Glutamatergic neuron (in vitro differentiated cells): ENCODE measurements at regions not wholly inside any gene's neighbourhood (a gene's known extent, or its start where the extent isn't known, plus 50 kb on each side); places are given as distances from the start of the nearest gene placed in this dataset.

Experiments
- DNase-seq: peaks from one replicate; pipeline ENCODE4 v3.0.0; 2022
- H3K27ac Mint-ChIP-seq: one replicate; pipeline ENCODE4 v1.8.0; 2020; ENCODE audit warnings: mild to moderate bottlenecking, mixed read lengths, inconsistent platforms; ENCODE audit not compliant: unreplicated experiment
- H3K27me3 Mint-ChIP-seq: one replicate; pipeline ENCODE4 v1.8.0; 2020; ENCODE audit warnings: mild to moderate bottlenecking, moderate library complexity, mixed read lengths, inconsistent platforms; ENCODE audit not compliant: unreplicated experiment
- H3K36me3 Mint-ChIP-seq: one replicate; pipeline ENCODE4 v1.8.0; 2020; ENCODE audit warnings: mild to moderate bottlenecking, mixed read lengths, inconsistent platforms; ENCODE audit not compliant: unreplicated experiment
- H3K4me1 Mint-ChIP-seq: one replicate; pipeline ENCODE4 v1.8.0; 2020; ENCODE audit warnings: mild to moderate bottlenecking, low read depth, mixed read lengths, inconsistent platforms; ENCODE audit not compliant: unreplicated experiment
- H3K4me3 Mint-ChIP-seq: one replicate; pipeline ENCODE4 v1.8.0; 2020; ENCODE audit warnings: mild to moderate bottlenecking, mixed read lengths, inconsistent platforms; ENCODE audit not compliant: unreplicated experiment
- H3K9me3 Mint-ChIP-seq: one replicate; pipeline ENCODE4 v1.8.0; 2020; ENCODE audit warnings: mild to moderate bottlenecking, moderate library complexity, mixed read lengths, inconsistent platforms; ENCODE audit not compliant: unreplicated experiment
- CTCF ChIP-seq: fragments of 200-600 bp; sonication (generic); IDR thresholded peaks from one replicate; pipeline ENCODE4 v1.5.0; 2021; ENCODE audit not compliant: partially characterized antibody, unreplicated experiment

- DNase-seq: no peak
- Mint-ChIP-seq H3K9me3 (peaks cover 4% of the 10 kb centered on the region), H3K27ac (no peak overlapping the region), H3K4me3 (no peak overlapping the region), H3K27me3 (peaks cover 6% of the 10 kb centered on the region), H3K36me3 (no peaks in the 10 kb centered on the region), H3K4me1 (peaks cover 15% of the 10 kb centered on the region)
- no peak for TF ChIP-seq CTCF
These were observed 168.7 kb downstream of the C5orf15 start for GRCh38 chr5:133799571-133800237.

DNA sequence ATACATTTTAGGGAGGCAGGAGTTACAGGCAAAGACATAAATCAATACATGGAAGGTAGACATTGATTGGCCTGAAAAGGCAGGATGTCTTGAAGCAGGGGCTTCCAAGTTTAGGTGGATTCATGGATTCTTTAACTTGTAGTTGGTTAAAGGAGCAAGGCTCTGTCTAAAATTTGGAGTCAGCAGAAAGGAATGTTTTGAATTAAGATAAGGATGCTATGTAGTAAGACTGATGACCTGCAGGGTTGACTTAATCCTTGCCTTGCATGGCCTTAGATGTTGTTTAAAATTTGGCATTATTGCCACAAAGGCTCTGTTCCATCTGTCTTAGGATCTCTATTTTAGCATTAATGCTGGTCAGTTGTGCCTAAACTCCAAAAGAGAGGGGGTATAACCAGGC, 171.3 kb downstream of the C5orf15 start:
- Mint-ChIP-seq H3K9me3 (peaks cover 4% of the 10 kb centered on the region), H3K27ac (no peak overlapping the region), H3K4me3 (no peak overlapping the region), H3K27me3 (peaks cover 6% of the 10 kb centered on the region), H3K4me1 (peaks cover 22% of the 10 kb centered on the region), H3K36me3 (no peaks in the 10 kb centered on the region)
- no peak for DNase-seq
- no peak for TF ChIP-seq CTCF

GRCh38 chr5:133796186-133796585, 172.2 kb downstream of the C5orf15 start:
- Mint-ChIP-seq H3K4me3 (no peak overlapping the region), H3K27me3 (peaks cover 7% of the 10 kb centered on the region), H3K27ac (no peak overlapping the region), H3K9me3 (peaks cover 3% of the 10 kb centered on the region), H3K36me3 (no peaks in the 10 kb centered on the region), H3K4me1 (peaks cover 24% of the 10 kb centered on the region)
- TF ChIP-seq CTCF: no peak
- DNase-seq: no peak

DNA sequence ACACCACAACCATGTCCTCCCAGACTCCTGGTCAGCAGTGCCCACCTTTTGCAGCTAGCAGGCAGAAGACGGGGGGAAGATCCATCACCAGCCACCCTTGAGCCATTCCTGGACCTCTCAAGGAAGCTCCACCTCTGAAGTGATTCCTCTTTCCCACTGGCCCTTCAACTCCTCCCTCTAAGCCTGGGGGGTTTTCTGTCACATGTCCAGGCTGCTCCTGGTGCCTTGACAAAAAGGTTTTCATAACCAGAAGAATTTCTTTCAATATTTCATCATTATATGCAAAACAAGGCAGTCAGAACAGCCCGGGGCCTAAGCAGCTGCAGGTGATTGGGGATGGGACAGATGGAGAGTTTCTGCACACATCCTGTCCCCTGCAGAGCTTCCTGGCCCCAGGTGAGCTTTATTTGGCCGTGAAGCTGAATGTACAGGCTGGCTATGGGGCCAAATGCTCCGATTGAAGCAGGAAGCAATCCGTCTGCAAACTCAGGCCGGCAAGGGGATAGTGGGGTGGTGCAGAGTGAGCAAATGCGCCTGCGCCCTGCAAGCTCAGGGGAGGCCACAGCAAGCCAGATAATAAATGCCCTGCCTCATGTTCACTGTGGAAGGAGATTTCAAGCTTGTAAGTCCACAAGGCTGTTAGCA, 173.5 kb downstream of the C5orf15 start:
- Mint-ChIP-seq H3K4me3 (no peak overlapping the region), H3K4me1 (peaks cover 24% of the 10 kb centered on the region), H3K36me3 (no peaks in the 10 kb centered on the region), H3K9me3 (no peaks in the 10 kb centered on the region), H3K27me3 (peaks cover 4% of the 10 kb centered on the region), H3K27ac (no peak overlapping the region)
- no peak for TF ChIP-seq CTCF
- DNase-seq: no peak

DNA sequence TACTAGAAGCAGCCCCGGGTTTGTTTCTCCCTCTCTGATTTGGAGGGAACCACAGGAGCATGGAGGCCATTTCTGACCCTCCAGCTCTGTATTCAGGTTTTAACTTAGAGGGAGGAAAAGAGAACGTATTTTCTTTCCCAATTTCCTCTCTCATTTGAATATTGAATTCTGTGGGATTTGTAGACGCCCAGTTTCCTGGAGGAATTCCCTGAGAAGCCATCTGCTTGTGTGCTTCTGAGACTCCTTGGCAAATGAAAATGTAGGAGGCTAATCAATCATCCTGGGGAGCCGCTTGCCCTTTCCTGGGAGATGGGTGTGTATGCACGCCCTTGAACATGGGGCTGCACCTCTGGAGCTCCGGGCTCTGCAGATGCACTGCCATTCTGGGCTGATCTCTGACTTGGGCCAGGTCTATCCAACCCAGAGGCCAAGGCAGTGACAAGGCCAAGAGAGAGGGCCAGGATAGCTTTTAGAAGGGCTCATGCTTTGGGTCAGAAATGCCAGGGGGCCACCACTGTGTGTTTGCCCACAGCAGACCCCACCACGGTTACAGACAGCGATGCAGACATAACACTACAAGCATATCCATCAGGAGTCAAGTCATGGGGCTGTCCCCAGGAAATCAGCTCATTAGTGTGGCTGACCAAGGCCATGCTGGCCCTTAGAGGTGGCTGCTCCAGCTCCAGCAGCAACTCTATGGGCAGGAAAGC, 174.5 kb downstream of the C5orf15 start:
- no peak overlapping the region for H3K4me3 Mint-ChIP-seq
- DNase-seq: no peak
- H3K4me1 Mint-ChIP-seq: peaks cover 24% of the 10 kb centered on the region
- H3K9me3 Mint-ChIP-seq: no peaks in the 10 kb centered on the region
- H3K27ac Mint-ChIP-seq: no peak overlapping the region
- peaks cover 4% of the 10 kb centered on the region for H3K27me3 Mint-ChIP-seq
- TF ChIP-seq CTCF: no peak
- H3K36me3 Mint-ChIP-seq: no peaks in the 10 kb centered on the region
